ENCODE measurements at regions not wholly inside any gene's neighbourhood (a gene's known extent, or its start where the extent isn't known, plus 50 kb on each side); places are given as distances from the start of the nearest gene placed in this dataset.
"Not testable (repeated sequence)": the region's sequence is repeated elsewhere in the genome, so short reads cannot be mapped to it uniquely, and the experiment has no call there.

DNA sequence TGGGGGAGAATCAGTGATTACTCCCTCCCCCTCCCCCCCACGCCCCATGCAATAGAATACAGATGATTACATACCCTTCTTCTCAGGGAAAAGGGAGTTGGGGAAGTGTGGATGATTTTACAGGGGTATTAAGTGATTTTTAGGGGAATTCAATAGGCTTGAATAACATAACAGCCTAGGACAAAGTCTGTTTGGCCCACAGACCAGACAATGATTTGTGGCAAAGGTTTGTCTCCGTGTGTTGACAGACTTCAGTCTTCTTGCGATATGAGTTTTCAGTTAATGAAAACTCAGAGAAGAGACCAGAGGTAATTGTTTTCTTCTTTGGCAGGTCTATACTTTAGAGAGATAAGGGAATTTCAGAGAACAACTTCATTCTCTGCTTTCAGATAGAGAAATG is 95.3 kb downstream of the OR2B2 start:
- Histone ChIP-seq H3K36me3 (no peaks in the 10 kb centered on the region), H3K4me1 (no peaks in the 10 kb centered on the region), H3K4me3 (no peak overlapping the region), H3K9me3 (no peaks in the 10 kb centered on the region), H3K27ac (no peak overlapping the region), H3K27me3 (ENCODE audit: low read depth) (peaks cover 35% of the 10 kb centered on the region)
- no peak for ATAC-seq
- no peak for DNase-seq
- intact Hi-C loops (cut with DNase I): no loop called here
- TF ChIP-seq, protein P1, sequence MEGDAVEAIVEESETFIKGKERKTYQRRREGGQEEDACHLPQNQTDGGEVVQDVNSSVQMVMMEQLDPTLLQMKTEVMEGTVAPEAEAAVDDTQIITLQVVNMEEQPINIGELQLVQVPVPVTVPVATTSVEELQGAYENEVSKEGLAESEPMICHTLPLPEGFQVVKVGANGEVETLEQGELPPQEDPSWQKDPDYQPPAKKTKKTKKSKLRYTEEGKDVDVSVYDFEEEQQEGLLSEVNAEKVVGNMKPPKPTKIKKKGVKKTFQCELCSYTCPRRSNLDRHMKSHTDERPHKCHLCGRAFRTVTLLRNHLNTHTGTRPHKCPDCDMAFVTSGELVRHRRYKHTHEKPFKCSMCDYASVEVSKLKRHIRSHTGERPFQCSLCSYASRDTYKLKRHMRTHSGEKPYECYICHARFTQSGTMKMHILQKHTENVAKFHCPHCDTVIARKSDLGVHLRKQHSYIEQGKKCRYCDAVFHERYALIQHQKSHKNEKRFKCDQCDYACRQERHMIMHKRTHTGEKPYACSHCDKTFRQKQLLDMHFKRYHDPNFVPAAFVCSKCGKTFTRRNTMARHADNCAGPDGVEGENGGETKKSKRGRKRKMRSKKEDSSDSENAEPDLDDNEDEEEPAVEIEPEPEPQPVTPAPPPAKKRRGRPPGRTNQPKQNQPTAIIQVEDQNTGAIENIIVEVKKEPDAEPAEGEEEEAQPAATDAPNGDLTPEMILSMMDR (IDR thresholded peaks at IDR 0.05): no peak

DNA sequence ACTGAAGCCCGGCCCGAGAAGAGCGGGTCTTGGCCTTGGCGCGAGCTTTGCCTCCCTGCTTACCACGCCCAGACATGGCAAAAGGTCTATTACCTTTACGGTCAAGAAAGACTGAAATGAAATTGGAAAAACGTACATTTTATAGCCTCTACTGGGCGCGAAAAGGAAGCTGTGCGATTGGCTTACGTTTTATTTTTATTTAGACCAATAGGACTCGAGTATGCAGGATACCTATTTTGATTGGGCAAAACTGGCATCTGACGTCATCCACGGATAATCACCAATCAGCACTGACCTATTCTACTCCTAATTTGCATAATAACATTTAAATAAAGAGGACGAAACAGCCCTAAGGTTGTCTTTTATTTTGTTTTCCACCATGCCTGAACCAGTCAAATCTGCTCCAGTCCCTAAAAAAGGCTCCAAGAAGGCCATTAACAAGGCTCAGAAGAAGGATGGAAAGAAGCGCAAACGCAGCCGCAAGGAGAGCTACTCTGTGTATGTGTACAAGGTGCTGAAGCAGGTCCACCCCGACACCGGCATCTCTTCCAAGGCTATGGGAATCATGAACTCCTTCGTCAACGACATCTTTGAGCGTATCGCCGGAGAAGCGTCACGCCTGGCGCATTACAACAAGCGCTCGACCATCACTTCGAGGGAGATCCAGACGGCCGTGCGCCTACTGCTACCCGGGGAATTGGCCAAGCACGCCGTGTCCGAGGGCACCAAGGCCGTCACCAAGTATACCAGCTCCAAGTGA is 97.4 kb downstream of the OR2B2 start:
- no peaks in the 10 kb centered on the region for H3K9me3 ChIP-seq
- peaks cover 32% of the 10 kb centered on the region for H3K27me3 ChIP-seq (ENCODE audit: low read depth)
- DNase-seq (no peak), ATAC-seq (peak; percentile 86 to 89)
- TF ChIP-seq, protein P1 (IDR thresholded peaks at IDR 0.05): no peak
- peak overlapping the region; percentile 43 for H3K4me3 ChIP-seq
- H3K4me1 ChIP-seq: peaks cover 12% of the 10 kb centered on the region
- peak overlapping the region; percentile 40 for H3K27ac ChIP-seq
- intact Hi-C loops (cut with DNase I): no loop called here
- no peaks in the 10 kb centered on the region for H3K36me3 ChIP-seq

DNA sequence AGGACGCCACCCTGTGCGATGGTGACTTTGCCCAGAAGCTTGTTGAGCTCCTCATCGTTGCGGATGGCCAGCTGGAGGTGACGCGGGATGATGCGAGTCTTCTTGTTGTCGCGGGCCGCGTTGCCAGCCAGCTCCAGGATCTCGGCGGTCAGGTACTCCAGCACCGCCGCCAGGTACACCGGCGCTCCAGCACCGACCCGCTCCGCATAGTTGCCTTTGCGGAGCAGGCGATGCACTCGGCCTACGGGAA is 97.9 kb downstream of the OR2B2 start:
- peaks cover 32% of the 10 kb centered on the region for H3K27me3 ChIP-seq (ENCODE audit: low read depth)
- H3K4me3 ChIP-seq: peak overlapping the region; percentile 43
- H3K36me3 ChIP-seq; H3K9me3 ChIP-seq; DNase-seq; H3K27ac ChIP-seq; intact Hi-C loops (cut with DNase I): not testable (repeated sequence)
- peaks cover 12% of the 10 kb centered on the region for H3K4me1 ChIP-seq
- ATAC-seq: peak; percentile 42 to 52

DNA sequence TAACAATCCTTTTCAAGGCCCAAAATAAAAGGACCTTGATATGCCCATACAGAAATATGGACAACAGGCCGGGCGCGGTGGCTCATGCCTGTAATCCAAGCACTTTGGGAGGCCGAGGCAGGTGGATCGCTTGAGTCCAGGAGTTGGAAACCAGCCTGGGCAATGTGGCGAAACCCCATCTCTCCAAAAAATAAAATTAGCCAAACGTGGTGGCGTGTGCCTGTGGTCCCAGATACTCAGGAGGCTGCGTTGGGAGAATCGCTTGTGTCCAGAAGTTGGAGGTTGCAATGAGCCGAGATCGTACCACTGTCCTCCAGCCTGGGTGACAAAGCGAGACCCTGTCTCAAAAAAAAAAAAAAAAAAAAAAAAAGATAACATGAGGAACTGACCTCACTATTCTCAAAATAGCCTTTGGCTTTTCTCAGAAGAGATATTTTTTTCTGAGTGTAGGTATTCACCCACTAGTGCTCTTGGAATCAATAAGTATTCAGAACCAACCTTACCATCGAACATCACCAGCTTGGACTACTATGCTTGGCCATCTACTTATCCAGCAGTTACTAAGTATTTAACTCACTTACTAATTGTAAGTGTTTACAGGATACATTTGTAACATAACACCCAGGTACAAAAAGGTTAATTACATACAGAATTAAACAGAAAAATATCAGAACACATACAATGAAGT is 99.2 kb downstream of the OR2B2 start:
- ATAC-seq (no peak), DNase-seq (no peak)
- peaks cover 26% of the 10 kb centered on the region for H3K27me3 ChIP-seq (ENCODE audit: low read depth)
- TF ChIP-seq, protein P1 (IDR thresholded peaks at IDR 0.05): no peak
- H3K9me3 ChIP-seq: no peaks in the 10 kb centered on the region
- H3K27ac ChIP-seq: no peak overlapping the region
- intact Hi-C loops (cut with DNase I): no loop called here
- H3K4me1 ChIP-seq: peaks cover 12% of the 10 kb centered on the region
- no peaks in the 10 kb centered on the region for H3K36me3 ChIP-seq
- H3K4me3 ChIP-seq: no peak overlapping the region

- intact Hi-C loops (cut with DNase I): no loop called here
- peaks cover 22% of the 10 kb centered on the region for H3K27me3 ChIP-seq (ENCODE audit: low read depth)
- H3K27ac ChIP-seq: no peak overlapping the region
- H3K36me3 ChIP-seq: no peaks in the 10 kb centered on the region
- H3K9me3 ChIP-seq: no peaks in the 10 kb centered on the region
- H3K4me3 ChIP-seq: no peak overlapping the region
- H3K4me1 ChIP-seq: peaks cover 12% of the 10 kb centered on the region
- DNase-seq (no peak), ATAC-seq (no peak)
- TF ChIP-seq, protein P1 (IDR thresholded peaks at IDR 0.05): no peak
Observed at GRCh38 chr6:27812078-27812804, 100.0 kb downstream of the OR2B2 start.

GRCh38 chr6:27811451-27811772 is 100.8 kb downstream of the OR2B2 start:
- H3K27me3 ChIP-seq (ENCODE audit: low read depth): peaks cover 30% of the 10 kb centered on the region
- no peak overlapping the region for H3K27ac ChIP-seq
- ATAC-seq: no peak
- no peaks in the 10 kb centered on the region for H3K36me3 ChIP-seq
- intact Hi-C loops (cut with DNase I): no loop called here
- H3K9me3 ChIP-seq: no peaks in the 10 kb centered on the region
- no peak for DNase-seq
- peaks cover 19% of the 10 kb centered on the region for H3K4me1 ChIP-seq
- TF ChIP-seq, protein P1 (IDR thresholded peaks at IDR 0.05): no peak
- H3K4me3 ChIP-seq: no peak overlapping the region
